Ascending aorta (tissue), 2 donors: ENCODE measurements at regions not wholly inside any gene's neighbourhood (a gene's known extent, or its start where the extent isn't known, plus 50 kb on each side); places are given as distances from the start of the nearest gene placed in this dataset.

Experiments
- DNase-seq, 2 donors: peaks; one replicate each; pipeline ENCODE4 v3.0.0-alpha.2; 2019; ENCODE audit warnings: low spot score in 2 of 2
- H3K27ac ChIP-seq, 2 donors: fragments of 200-600 bp; sonication (generic); one replicate each; pipeline ENCODE4 v1.5.1; 2016 to 2017; ENCODE audit warnings: mild to moderate bottlenecking in 1 of 2
- H3K27me3 ChIP-seq: fragments of 200-600 bp; sonication (generic); one replicate; pipeline ENCODE4 v1.5.1; 2017
- H3K36me3 ChIP-seq, 2 donors: fragments of 200-600 bp; sonication (generic); one replicate each; pipeline ENCODE4 v1.5.1; 2016
- H3K4me1 ChIP-seq, 2 donors: fragments of 200-600 bp; sonication (generic); one replicate each; pipeline ENCODE4 v1.5.1; 2016 to 2017; ENCODE audit warnings: mild to moderate bottlenecking in 1 of 2
- H3K4me3 ChIP-seq, 2 donors: fragments of 200-600 bp; sonication (generic); one replicate each; pipeline ENCODE4 v1.5.1; 2016 to 2017; ENCODE audit warnings: mild to moderate bottlenecking in 1 of 2
- H3K9me3 ChIP-seq, 2 donors: fragments of 200-600 bp; sonication (generic); one replicate each; pipeline ENCODE4 v1.5.1; 2016
- CTCF ChIP-seq, 3 experiments: fragments of 200-600 bp in 2 of 3; fragments of 450-650 bp in 1 of 3; sonication (generic) in 2 of 3; IDR thresholded peaks; one replicate each; pipeline ENCODE4 v1.5.1; 2016 to 2019; ENCODE audit warnings: antibody characterized with exemption in 3 of 3, mild to moderate bottlenecking in 1 of 3, moderate library complexity in 1 of 3
- intact Hi-C: fragments of 100-400 bp; cut with DNase I; formaldehyde crosslinking; loops from one replicate; pipeline ENCODE4 v1.15.1; 2023

- DNase-seq, result no peak
- no peaks in the 10 kb centered on the region for H3K27me3 ChIP-seq
- intact Hi-C loops, result no loop called here
- H3K27ac ChIP-seq, result no peak overlapping the region
- no peaks in the 10 kb centered on the region for H3K4me1 ChIP-seq
- TF ChIP-seq CTCF (IDR thresholded peaks at IDR 0.05), result no peak
- H3K4me3 ChIP-seq, result no peak overlapping the region
- H3K36me3 ChIP-seq, result no peaks in the 10 kb centered on the region
- H3K9me3 ChIP-seq, result no peaks in the 10 kb centered on the region
Observed at GRCh38 chr13:111964411-111965035, 102.4 kb upstream of the SOX1 start.

DNA sequence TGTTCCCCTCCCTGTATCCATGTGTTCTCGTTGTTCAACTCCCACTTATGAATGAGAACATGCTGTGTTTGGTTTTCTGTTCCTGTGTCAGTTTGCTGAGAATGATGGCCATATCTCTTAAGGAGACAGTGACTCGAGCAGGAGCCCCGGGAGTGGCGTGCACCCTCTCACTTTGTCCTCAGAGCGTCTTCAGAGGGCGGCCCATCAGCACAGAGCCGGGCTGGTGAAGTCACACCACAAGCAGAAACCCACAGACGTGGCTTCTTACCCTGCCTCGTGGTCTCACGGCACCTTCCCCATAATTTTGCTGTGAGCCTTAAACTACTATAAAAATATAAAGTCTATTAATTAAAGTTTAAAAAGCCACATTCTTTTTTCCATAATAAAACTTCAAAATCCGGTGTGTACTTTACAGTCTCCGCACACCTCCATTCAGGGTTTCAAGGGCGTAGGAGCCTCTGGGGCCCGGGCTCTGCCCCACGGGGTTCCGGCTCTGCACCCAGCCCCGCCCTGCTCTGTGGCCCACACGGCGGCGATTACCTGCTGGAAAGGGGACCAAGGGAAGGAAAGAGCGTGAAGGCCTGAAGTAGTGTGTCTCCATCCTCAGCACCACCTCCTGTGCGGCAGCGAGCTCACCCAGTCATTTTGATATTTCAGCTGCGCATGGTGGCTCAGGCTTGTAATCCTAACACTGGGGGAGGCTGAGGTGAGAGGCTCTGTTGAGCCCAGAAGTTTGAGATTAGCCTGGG lies 101.3 kb upstream of the SOX1 start:
- no peak for TF ChIP-seq CTCF (IDR thresholded peaks at IDR 0.05)
- Histone ChIP-seq H3K36me3 (no peaks in the 10 kb centered on the region), H3K4me3 (no peak overlapping the region), H3K9me3 (no peaks in the 10 kb centered on the region), H3K4me1 (no peaks in the 10 kb centered on the region), H3K27ac (no peak overlapping the region), H3K27me3 (no peaks in the 10 kb centered on the region)
- intact Hi-C loops, result no loop called here
- DNase-seq, result no peak

DNA sequence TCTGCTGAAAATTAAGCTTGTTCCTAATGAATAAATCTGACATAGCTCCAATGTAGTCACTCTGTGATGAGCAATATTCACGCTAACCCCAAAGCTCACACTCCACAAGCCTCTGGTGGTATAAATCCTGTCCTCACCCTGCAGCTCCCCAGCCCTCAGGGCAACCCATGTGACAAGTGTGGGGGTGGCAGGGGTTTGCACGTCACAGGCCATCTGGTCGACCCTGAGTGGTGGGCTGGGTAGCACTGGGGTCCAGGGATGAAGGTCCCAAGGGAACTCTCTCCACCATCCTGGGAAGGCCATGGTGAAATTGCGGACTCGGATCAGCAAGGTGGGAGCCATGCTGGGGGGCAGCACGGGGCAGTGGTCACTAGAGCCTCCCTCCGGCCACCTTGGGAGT lies 100.0 kb upstream of the SOX1 start:
- no peak overlapping the region for H3K27ac ChIP-seq
- intact Hi-C loops, result no loop called here
- no peak for DNase-seq
- no peaks in the 10 kb centered on the region for H3K4me1 ChIP-seq
- H3K36me3 ChIP-seq, result no peaks in the 10 kb centered on the region
- H3K4me3 ChIP-seq, result no peak overlapping the region
- TF ChIP-seq CTCF (IDR thresholded peaks at IDR 0.05), result no peak
- no peaks in the 10 kb centered on the region for H3K9me3 ChIP-seq
- no peaks in the 10 kb centered on the region for H3K27me3 ChIP-seq

DNA sequence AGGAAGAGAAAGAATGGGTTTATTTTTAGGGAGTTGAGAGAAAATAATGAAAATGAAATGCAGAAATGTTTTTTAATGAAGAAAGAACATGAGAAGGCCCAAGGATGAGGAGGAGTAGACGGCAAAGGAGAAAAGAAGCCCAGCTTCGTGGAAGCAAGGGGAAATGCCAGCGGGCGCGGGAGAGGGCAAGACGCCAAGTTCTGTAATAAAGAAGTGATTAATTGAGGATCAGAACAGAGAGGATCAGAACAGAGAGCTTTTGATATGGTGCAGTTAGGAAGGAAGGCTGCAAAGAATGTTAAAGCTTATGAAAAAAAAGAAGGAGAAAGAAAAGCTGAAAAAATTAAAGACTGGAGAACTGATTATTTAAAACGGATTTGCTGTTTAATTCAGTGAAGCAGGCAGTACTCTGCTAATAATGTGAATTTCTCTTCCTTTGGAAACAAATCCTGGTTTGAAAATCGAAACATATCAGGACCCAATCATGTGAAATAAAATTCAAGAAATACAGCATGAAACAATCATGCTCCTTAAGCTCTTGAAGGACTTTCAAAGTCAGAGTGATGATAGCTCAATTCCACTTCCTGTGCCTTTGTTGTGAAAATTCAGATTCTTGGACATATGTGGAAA lies 99.3 kb upstream of the SOX1 start:
- no peak overlapping the region for H3K4me3 ChIP-seq
- no peaks in the 10 kb centered on the region for H3K9me3 ChIP-seq
- no peaks in the 10 kb centered on the region for H3K36me3 ChIP-seq
- TF ChIP-seq CTCF (IDR thresholded peaks at IDR 0.05), result no peak
- no peaks in the 10 kb centered on the region for H3K27me3 ChIP-seq
- no peak for DNase-seq
- no peaks in the 10 kb centered on the region for H3K4me1 ChIP-seq
- no peak overlapping the region for H3K27ac ChIP-seq
- intact Hi-C loops, result no loop called here

- Histone ChIP-seq H3K9me3 (no peaks in the 10 kb centered on the region), H3K36me3 (no peaks in the 10 kb centered on the region), H3K4me3 (no peak overlapping the region), H3K27me3 (no peaks in the 10 kb centered on the region), H3K27ac (no peak overlapping the region), H3K4me1 (no peaks in the 10 kb centered on the region)
- no peak for DNase-seq
- no peak for TF ChIP-seq CTCF (IDR thresholded peaks at IDR 0.05)
- intact Hi-C loops, result no loop called here
Observed at GRCh38 chr13:111968336-111969010, 98.5 kb upstream of the SOX1 start.
